ENCODE measurements at regions not wholly inside any gene's neighbourhood (a gene's known extent, or its start where the extent isn't known, plus 50 kb on each side); places are given as distances from the start of the nearest gene placed in this dataset.

- no peak for TF ChIP-seq BCLAF1 (IDR thresholded peaks at IDR 0.05)
Measured at GRCh38 chr6:133774356-133774755, 114.6 kb upstream of the TCF21 start (continued).

GRCh38 chr6:133778414-133779130 lies 110.3 kb upstream of the TCF21 start:
- H4K20me1 ChIP-seq (ENCODE audit: control insufficient read depth, insufficient read depth): no peaks in the 10 kb centered on the region
- H3K4me3 ChIP-seq: no peak overlapping the region
- ChIA-PET RAD21 (ENCODE audit: unreplicated experiment) (no interaction called here), SMC1A (ENCODE audit: uncharacterized antibody, unreplicated experiment) (no interaction called here), CTCF (no interaction called here), POLR2A (no interaction called here)
- 51% methylated on average over 2 of the region's 2 CpGs for WGBS (ENCODE audit: insufficient coverage, insufficient replicate concordance, low lambda C conversion rate, missing lambda C conversion rate)
- H3K27me3 ChIP-seq (replicated peaks in 1 of 2; ENCODE audit: control insufficient read depth in 2 of 2, insufficient read depth in 2 of 2, low read length in 1 of 2): no peaks in the 10 kb centered on the region
- DNase-seq (ENCODE audit: low read depth, low spot score) (no peak), ATAC-seq (no peak), FAIRE-seq (no peak)
- in situ Hi-C loops (cut with MboI): no loop called here
- no peaks in the 10 kb centered on the region for H3K4me1 ChIP-seq (ENCODE audit: control insufficient read depth, insufficient read depth, low read length)
- H3K36me3 ChIP-seq (ENCODE audit: control insufficient read depth in 2 of 2, insufficient read depth in 2 of 2, low read length in 1 of 2): no peaks in the 10 kb centered on the region
- H2AFZ ChIP-seq (ENCODE audit: control insufficient read depth, low read depth, low read length): no peak overlapping the region
- BruUV-seq (replicated peaks): no TSS peak
- no peaks in the 10 kb centered on the region for H3K79me2 ChIP-seq (ENCODE audit: control insufficient read depth, insufficient read depth, low read length)
- no peaks in the 10 kb centered on the region for H3K9me3 ChIP-seq (replicated peaks; ENCODE audit: control insufficient read depth, insufficient read depth, low read length)
- no peak overlapping the region for H3K27ac ChIP-seq (ENCODE audit: control insufficient read depth, insufficient read depth)
- intact Hi-C loops (cut with micrococcal nuclease; ENCODE audit: unreplicated experiment): no loop called here
- H3K4me2 ChIP-seq (ENCODE audit: control insufficient read depth, insufficient read depth): no peak overlapping the region
- H3K9ac ChIP-seq (ENCODE audit: control insufficient read depth, insufficient read depth, low read length): no peak overlapping the region
- TF ChIP-seq SREBF1 (IDR thresholded peaks at IDR 0.05; ENCODE audit: low read length) (no peak), HCFC1 (IDR thresholded peaks at IDR 0.05; ENCODE audit: low read length) (no peak), CBFB (IDR thresholded peaks at IDR 0.05; ENCODE audit: low read depth) (no peak), TAF1 (IDR thresholded peaks at IDR 0.05; ENCODE audit: borderline replicate concordance, low read depth, low read length) (no peak), E4F1 (IDR thresholded peaks at IDR 0.05; ENCODE audit: borderline replicate concordance, partially characterized antibody) (no peak), IKZF1 (conservative IDR thresholded peaks at IDR 0.05) (no peak), RFX5 (IDR thresholded peaks at IDR 0.05; ENCODE audit: low read depth, low read length) (no peak), EP300 (IDR thresholded peaks at IDR 0.05; ENCODE audit: borderline replicate concordance in 1 of 2, control insufficient read depth in 1 of 2, low read depth in 2 of 2, low read length in 2 of 2) (no peak), JUND (IDR thresholded peaks at IDR 0.05; ENCODE audit: low read depth, low read length) (no peak), BCL3 (IDR thresholded peaks at IDR 0.05; ENCODE audit: borderline replicate concordance, insufficient read depth, low read depth, low read length, poor library complexity, severe bottlenecking) (no peak), CHD1 (IDR thresholded peaks at IDR 0.05; ENCODE audit: low read depth, low read length) (no peak), RELA (IDR thresholded peaks at IDR 0.05; ENCODE audit: borderline replicate concordance, partially characterized antibody) (no peak), SMC3 (IDR thresholded peaks at IDR 0.05; ENCODE audit: borderline replicate concordance, low read length) (no peak)
